Mesodermal cell (in vitro differentiated cells): ENCODE measurements at regions not wholly inside any gene's neighbourhood (a gene's known extent, or its start where the extent isn't known, plus 50 kb on each side); places are given as distances from the start of the nearest gene placed in this dataset.

ENCODE experiments used
- H3K27ac ChIP-seq: 2 replicates; pipeline ENCODE4 v1.7.0; 2013; ENCODE audit warnings: mild to moderate bottlenecking, low read depth, low read length, moderate library complexity; ENCODE audit not compliant: severe bottlenecking
- H3K36me3 ChIP-seq: 2 replicates; pipeline ENCODE4 v1.7.1; 2013; ENCODE audit warnings: mild to moderate bottlenecking, low read length, moderate library complexity; ENCODE audit not compliant: control insufficient read depth, insufficient read depth
- H3K4me1 ChIP-seq: one replicate; pipeline ENCODE4 v1.7.1; 2013; ENCODE audit warnings: mild to moderate bottlenecking, low read length; ENCODE audit not compliant: insufficient read depth, control insufficient read depth, poor library complexity, severe bottlenecking
- H3K4me3 ChIP-seq: 2 replicates; pipeline ENCODE4 v1.7.0; 2013; ENCODE audit warnings: low read length, control low read depth, mild to moderate bottlenecking; ENCODE audit not compliant: insufficient read depth, poor library complexity, severe bottlenecking; ENCODE audit errors: extremely low read depth
- H3K9me3 ChIP-seq: 2 replicates; pipeline ENCODE4 v1.7.1; 2013; ENCODE audit warnings: mild to moderate bottlenecking, low read length, moderate library complexity; ENCODE audit not compliant: control insufficient read depth
- WGBS, 2 experiments: methylation state at CpG; one replicate each; pipeline ENCODE4 v1.1.5; 2013; ENCODE audit warnings: missing lambda C conversion rate in 2 of 2; ENCODE audit not compliant: insufficient coverage in 2 of 2; 5-methylcytosine and 5-hydroxymethylcytosine counted together

DNA sequence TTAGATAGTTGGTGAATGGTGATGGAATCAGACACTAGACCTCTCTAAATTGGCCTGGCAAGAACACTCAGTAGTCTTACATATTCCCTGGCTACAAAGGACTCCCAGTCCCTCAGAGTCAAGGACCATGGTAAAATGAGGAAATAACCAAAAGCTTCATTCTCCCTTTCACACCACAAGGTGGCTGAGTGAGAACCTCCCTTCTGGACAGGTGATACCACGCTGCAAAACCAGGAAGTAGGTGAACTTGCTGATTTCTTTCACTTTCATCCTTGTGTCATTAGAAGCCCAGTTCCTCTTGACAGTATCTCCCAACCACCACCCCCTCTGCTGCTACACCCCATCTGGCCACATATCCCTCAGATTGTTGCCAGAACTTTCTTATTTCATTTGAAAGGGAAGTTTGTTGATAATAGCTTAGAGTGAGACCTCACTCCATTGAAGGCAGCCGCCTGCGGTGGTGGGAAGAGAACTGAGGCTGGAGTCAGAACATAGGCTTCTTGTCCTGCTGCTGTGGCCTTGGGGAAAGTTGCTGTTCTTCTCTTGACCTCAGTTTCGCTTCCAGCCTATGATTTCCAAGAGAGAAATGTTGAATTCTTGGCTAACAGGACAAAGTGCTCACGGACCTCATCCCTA, 290.6 kb upstream of the CCL2 start:
- no peak overlapping the region for H3K4me3 ChIP-seq
- peaks cover 6% of the 10 kb centered on the region for H3K4me1 ChIP-seq
- 85 to 89% methylated on average over 4 of the region's 5 CpGs for WGBS, 2 experiments
- H3K27ac ChIP-seq = no peak overlapping the region
- H3K9me3 ChIP-seq = no peaks in the 10 kb centered on the region
- no peaks in the 10 kb centered on the region for H3K36me3 ChIP-seq

- Histone ChIP-seq H3K9me3 (no peaks in the 10 kb centered on the region), H3K4me3 (no peak overlapping the region), H3K27ac (no peak overlapping the region), H3K36me3 (no peaks in the 10 kb centered on the region), H3K4me1 (peaks cover 6% of the 10 kb centered on the region)
- 86 to 91% methylated on average over 5 to 7 of the region's 9 CpGs for WGBS, 2 experiments
Measured at GRCh38 chr17:33966410-33967059, 288.6 kb upstream of the CCL2 start.

- WGBS, 2 experiments = 77 to 91% methylated on average over 4 to 5 of the region's 8 CpGs
- H3K36me3 ChIP-seq = no peaks in the 10 kb centered on the region
- no peaks in the 10 kb centered on the region for H3K9me3 ChIP-seq
- peak overlapping the region; percentile 3 for H3K27ac ChIP-seq
- peaks cover 6% of the 10 kb centered on the region for H3K4me1 ChIP-seq
- no peak overlapping the region for H3K4me3 ChIP-seq
Measured at GRCh38 chr17:33967608-33968349, 287.3 kb upstream of the CCL2 start.

DNA sequence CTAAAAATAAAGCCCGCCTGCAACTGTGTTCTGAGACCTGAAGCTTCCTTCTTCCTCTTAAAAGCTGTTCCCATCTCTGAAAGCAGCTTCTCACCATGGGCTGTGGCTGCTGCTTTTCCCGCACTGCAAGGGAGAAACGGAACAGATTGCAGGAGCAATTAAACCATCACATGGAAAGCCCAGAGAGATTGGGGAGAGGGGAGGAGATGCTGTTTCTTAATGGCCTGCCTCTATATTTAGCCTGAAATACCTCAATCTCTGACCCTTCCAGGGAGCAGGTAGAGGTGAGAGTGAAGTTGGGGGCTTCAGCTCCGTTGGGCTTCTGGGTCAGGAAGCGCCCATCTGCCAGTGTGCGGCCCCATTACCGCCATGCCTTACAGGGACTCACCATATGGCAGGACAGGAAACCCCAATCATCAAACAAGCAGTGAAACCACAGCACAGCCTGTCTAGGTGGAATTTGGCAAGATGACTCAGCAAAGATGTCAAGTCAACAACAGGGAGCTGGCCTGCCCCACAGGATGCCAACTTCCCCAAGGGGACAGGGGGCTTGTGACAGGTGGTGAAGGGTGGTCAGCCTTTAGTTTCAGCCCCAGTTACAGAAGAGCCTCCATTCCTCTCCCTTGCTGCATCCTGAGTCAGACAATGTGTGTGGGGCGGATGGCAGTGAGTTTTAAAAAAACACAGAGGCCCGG, 286.6 kb upstream of the CCL2 start:
- 89% methylated on average over 3 of the region's 9 CpGs for WGBS, 2 experiments
- Histone ChIP-seq H3K27ac (peak overlapping the region; percentile 3), H3K4me3 (no peak overlapping the region), H3K36me3 (no peaks in the 10 kb centered on the region), H3K9me3 (no peaks in the 10 kb centered on the region), H3K4me1 (peaks cover 6% of the 10 kb centered on the region)

- Histone ChIP-seq H3K27ac (no peak overlapping the region), H3K36me3 (no peaks in the 10 kb centered on the region), H3K4me3 (no peak overlapping the region), H3K4me1 (peaks cover 6% of the 10 kb centered on the region), H3K9me3 (no peaks in the 10 kb centered on the region)
- 85 to 96% methylated on average over 3 to 4 of the region's 5 CpGs for WGBS, 2 experiments
Measured at GRCh38 chr17:33970279-33970678, 284.8 kb upstream of the CCL2 start.

DNA sequence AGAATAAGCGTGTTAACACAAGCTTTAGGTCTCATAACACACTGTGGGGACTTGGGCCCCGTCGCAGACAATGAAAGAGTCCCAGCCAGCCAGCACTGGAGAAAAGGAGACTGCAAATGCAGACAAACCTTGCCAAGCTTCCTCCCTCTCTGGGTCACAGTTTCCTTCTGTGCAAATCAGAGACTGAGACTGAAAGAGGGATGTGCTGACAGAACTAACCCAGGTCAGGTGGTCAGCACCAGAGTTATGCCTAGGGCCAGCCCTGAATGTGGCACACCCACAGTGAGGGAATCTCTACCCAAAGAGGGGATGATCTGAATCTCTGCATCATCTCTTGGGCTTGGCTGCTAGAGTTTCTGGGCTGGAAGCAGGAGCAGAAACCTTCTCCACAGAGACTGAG, 282.3 kb upstream of the CCL2 start:
- no peak overlapping the region for H3K27ac ChIP-seq
- H3K9me3 ChIP-seq = no peaks in the 10 kb centered on the region
- no peaks in the 10 kb centered on the region for H3K36me3 ChIP-seq
- WGBS, 2 experiments = 81 to 90% methylated on average over 3 of the region's 3 CpGs
- H3K4me1 ChIP-seq = peaks cover 6% of the 10 kb centered on the region
- H3K4me3 ChIP-seq = no peak overlapping the region

- no peaks in the 10 kb centered on the region for H3K36me3 ChIP-seq
Measured at GRCh38 chr17:33973491-33973890, 281.6 kb upstream of the CCL2 start.

DNA sequence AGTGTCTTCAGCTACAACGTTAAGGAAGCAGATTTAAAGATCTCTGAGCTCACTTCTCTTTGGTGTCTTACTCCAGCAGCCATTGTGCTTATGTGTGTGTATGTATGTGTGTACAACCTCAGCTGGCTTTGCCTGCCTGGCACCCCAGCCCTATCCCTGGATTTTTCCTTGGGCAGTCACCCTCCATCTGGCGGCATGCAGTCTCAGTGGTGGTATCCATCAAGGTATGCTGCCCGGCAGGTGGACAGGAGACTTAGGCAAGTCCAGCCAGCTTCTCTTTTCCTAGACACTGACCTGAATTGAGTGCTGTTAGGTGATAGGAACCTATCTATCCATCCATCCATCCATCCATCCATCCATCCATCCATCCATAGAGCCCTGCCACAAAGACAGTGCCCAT, 280.8 kb upstream of the CCL2 start:
- H3K36me3 ChIP-seq = no peaks in the 10 kb centered on the region
- H3K4me1 ChIP-seq = no peaks in the 10 kb centered on the region
- H3K9me3 ChIP-seq = no peaks in the 10 kb centered on the region
- no peak overlapping the region for H3K27ac ChIP-seq
- no peak overlapping the region for H3K4me3 ChIP-seq
- WGBS, 2 experiments = 80 to 86% methylated on average over 1 to 2 of the region's 3 CpGs

More at GRCh38 chr17:33973491-33973890, 281.6 kb upstream of the CCL2 start:
- Histone ChIP-seq H3K4me1 (no peaks in the 10 kb centered on the region), H3K9me3 (no peaks in the 10 kb centered on the region), H3K4me3 (no peak overlapping the region), H3K27ac (no peak overlapping the region)
- WGBS, 2 experiments = 70 to 89% methylated on average over 2 to 3 of the region's 5 CpGs

GRCh38 chr17:33976831-33977230, 278.3 kb upstream of the CCL2 start:
- Histone ChIP-seq H3K9me3 (no peaks in the 10 kb centered on the region), H3K4me1 (no peaks in the 10 kb centered on the region), H3K36me3 (no peaks in the 10 kb centered on the region), H3K4me3 (no peak overlapping the region), H3K27ac (no peak overlapping the region)
- WGBS, 2 experiments = 88 to 91% methylated on average over 6 to 7 of the region's 8 CpGs

DNA sequence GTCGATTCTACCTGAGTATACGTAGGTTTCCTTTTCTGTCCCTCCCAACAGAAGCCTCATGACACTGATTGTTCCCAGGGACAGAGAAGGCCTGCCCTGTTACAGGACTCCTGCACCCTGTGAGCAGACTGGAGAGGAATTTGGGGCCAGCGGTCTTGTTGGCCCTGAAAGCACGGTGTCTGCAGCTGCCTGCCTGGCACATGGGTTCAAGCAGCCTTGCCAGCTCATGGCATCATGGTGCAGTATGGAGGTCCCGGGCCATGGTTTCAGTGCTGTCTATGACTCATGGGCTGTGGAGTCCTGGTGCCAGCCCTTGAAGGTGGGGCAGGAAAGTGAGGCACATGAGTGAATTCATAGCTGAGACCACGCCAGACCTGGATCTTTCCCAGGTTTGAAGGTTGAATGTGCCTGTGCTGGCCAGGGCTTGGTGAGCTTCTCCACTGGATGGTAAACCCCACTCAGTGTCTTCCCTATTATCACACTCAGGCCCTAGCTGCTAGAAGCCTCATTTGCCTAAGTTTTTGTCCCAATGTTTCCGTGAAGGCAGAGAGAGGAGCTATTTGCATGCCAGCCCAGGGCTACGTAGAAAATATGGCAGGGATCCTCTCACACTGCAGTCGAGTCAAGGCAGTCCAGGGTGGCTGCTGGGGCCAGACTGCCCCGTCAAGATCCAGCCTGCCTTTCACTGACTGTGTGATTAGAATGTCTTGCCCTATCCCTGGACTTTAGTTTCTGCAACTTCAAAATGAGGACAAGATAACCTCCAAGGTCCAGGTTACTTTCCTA, 277.2 kb upstream of the CCL2 start:
- H3K4me1 ChIP-seq = peaks cover 5% of the 10 kb centered on the region
- no peaks in the 10 kb centered on the region for H3K9me3 ChIP-seq
- WGBS, 2 experiments = 80 to 85% methylated on average over 8 to 9 of the region's 10 CpGs
- H3K36me3 ChIP-seq = no peaks in the 10 kb centered on the region
- H3K27ac ChIP-seq = no peak overlapping the region
- no peak overlapping the region for H3K4me3 ChIP-seq
